ENCODE measurements at regions not wholly inside any gene's neighbourhood (a gene's known extent, or its start where the extent isn't known, plus 50 kb on each side); places are given as distances from the start of the nearest gene placed in this dataset.
A peak's percentile ranks its signal among the peaks of the same experiment; 100 is the strongest.

DNA sequence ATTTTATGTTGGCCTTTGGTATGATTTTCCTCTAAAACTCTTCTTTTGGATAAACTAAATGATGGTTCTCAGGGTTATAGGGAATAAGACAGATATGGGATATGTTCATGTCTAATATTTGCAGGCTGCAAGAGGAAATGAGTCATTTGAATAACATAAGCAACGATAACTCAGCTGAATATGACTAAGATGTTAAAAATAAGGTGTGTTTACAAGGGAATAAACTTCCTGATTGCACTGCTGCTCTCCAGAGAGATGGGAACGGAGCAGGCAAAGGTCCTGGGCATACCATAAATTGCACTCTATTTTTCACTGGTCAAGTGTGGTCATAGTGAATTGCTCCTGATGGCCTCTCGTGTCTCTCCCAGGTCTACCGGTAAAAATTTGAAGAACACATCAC, 666.2 kb downstream of the TOX3 start:
- Histone ChIP-seq H3K9me1 (ENCODE audit: insufficient read depth, low read length) (peaks cover 23% of the 10 kb centered on the region), H3K23ac (ENCODE audit: low read depth, low read length) (peak overlapping the region; percentile 99), H4K8ac (ENCODE audit: low read depth in 2 of 2, low read length in 2 of 2) (peak overlapping the region; percentile 95 to 99), H3K4me3 (ENCODE audit: insufficient read depth, low read depth, low read length) (no peak overlapping the region), H3K4me2 (ENCODE audit: low read depth, low read length) (peak overlapping the region; percentile 68; the same call in 1 of the 2 replicates), H3K18ac (ENCODE audit: low read depth, low read length) (peak overlapping the region; percentile 100; the same call in 1 of the 2 replicates), H3K79me1 (ENCODE audit: low read depth in 1 of 2, low read length in 2 of 2) (peaks cover 0 to 18% of the 10 kb centered on the region in 2 experiments; a peak in 1 of 4 replicates), H3K9me3 (ENCODE audit: control insufficient read depth, insufficient read depth, low read length) (no peaks in the 10 kb centered on the region), H3K27me3 (ENCODE audit: control insufficient read depth, insufficient read depth, low read length) (no peaks in the 10 kb centered on the region), H2BK20ac (ENCODE audit: low read depth, low read length) (peak overlapping the region; percentile 100), H2BK120ac (ENCODE audit: low read depth, low read length) (peak overlapping the region; percentile 100), H2AK9ac (replicated peaks; ENCODE audit: low read depth, low read length, poor library complexity) (no peak overlapping the region), H4K91ac (ENCODE audit: insufficient read depth, low read depth, low read length) (peak overlapping the region; percentile 99), H2BK5ac (ENCODE audit: low read depth, low read length, poor library complexity, severe bottlenecking) (peak overlapping the region; percentile 99), H3K4ac (ENCODE audit: low read depth, low read length) (peak overlapping the region; percentile 100; the same call in 1 of the 2 replicates), H3K14ac (replicated peaks; ENCODE audit: low read depth, low read length) (peak overlapping the region; percentile 100), H2AK5ac (ENCODE audit: low read depth, low read length) (peak overlapping the region; percentile 100), H2AFZ (replicated peaks; ENCODE audit: low read length, poor library complexity) (no peak overlapping the region), H2BK15ac (ENCODE audit: low read depth, low read length) (peak overlapping the region; percentile 100; the same call in 2 of the 3 replicates), H3K9ac (ENCODE audit: low read depth, low read length) (peak overlapping the region; percentile 76; the same call in 1 of the 2 replicates), H4K20me1 (ENCODE audit: insufficient read depth, low read length) (no peaks in the 10 kb centered on the region), H3K4me1 (ENCODE audit: control insufficient read depth, insufficient read depth, low read length) (peaks cover 38% of the 10 kb centered on the region), H4K5ac (ENCODE audit: low read depth, low read length) (peak overlapping the region; percentile 100; the same call in 1 of the 2 replicates), H3K27ac (ENCODE audit: insufficient read depth, low read length) (peak overlapping the region; percentile 100), H3K56ac (ENCODE audit: extremely low read depth, insufficient read depth, low read length) (peak overlapping the region; percentile 99), H3K36me3 (ENCODE audit: control insufficient read depth, insufficient read depth, low read length) (no peaks in the 10 kb centered on the region)
- DNase-seq (peak; percentile 98), ATAC-seq (ENCODE audit: low read depth) (peak; percentile 80)
- no CpG with 5 or more reads among the region's 4 CpGs for WGBS, 2 experiments (ENCODE audit: extremely low coverage in 2 of 2, insufficient read length in 1 of 2)
- dilution Hi-C loops (cut with HindIII; ENCODE audit: low sequenced_read_pairs, unreplicated experiment) (no loop called here), intact Hi-C loops (cut with micrococcal nuclease) (loop anchor here (5.0 kb wide), 2 partner anchors 87 to 733 kb away; no protein-coding TSS in a partner anchor), in situ Hi-C loops (cut with MboI; ENCODE audit: low sequenced_read_pairs) (loop anchor here (25.0 kb wide), 1 partner anchor 1182 kb away; the partner anchor contains the start of genes CHD9 and CHD9NB)
- ChIA-PET CTCF (interaction anchor here (0.7 to 1.0 kb wide), 3 partner anchors 8 to 736 kb away, joined by 3 read pairs; no protein-coding TSS in a partner anchor), POLR2A (ENCODE audit: unreplicated experiment) (interaction anchor here (0.6 to 0.9 kb wide), 2 partner anchors 19 to 1118 kb away, joined by 4 to 8 read pairs; no protein-coding TSS in a partner anchor)
- BruUV-seq (replicated peaks) = no TSS peak
- TF ChIP-seq MAFK (IDR thresholded peaks at IDR 0.05; ENCODE audit: low read depth, low read length) (no peak), BHLHE40 (IDR thresholded peaks at IDR 0.05; ENCODE audit: low read depth, low read length) (peak; percentile 62; the same call in 1 of the 2 replicates), CHD1 (IDR thresholded peaks at IDR 0.05; ENCODE audit: low read depth, low read length) (no peak), MAZ (IDR thresholded peaks at IDR 0.05; ENCODE audit: borderline replicate concordance, low read depth, low read length) (no peak), NFE2L2 (IDR thresholded peaks at IDR 0.05; ENCODE audit: low read depth, low read length) (peak; percentile 29; the same call in 1 of the 2 replicates), FOS (IDR thresholded peaks at IDR 0.05; ENCODE audit: low read depth, low read length) (peak; percentile 99), CEBPB (IDR thresholded peaks at IDR 0.05; ENCODE audit: low read depth, low read length) (peak; percentile 68; the same call in 1 of the 2 replicates), RCOR1 (IDR thresholded peaks at IDR 0.05; ENCODE audit: insufficient replicate concordance, low read length) (peak; percentile 56), POLR2A (IDR thresholded peaks at IDR 0.05; ENCODE audit: low read depth, low read length) (peak; percentile 40; the same call in 1 of the 2 replicates), RFX5 (IDR thresholded peaks at IDR 0.05; ENCODE audit: low read depth, low read length) (no peak)
- TF ChIP-seq, protein P1, sequence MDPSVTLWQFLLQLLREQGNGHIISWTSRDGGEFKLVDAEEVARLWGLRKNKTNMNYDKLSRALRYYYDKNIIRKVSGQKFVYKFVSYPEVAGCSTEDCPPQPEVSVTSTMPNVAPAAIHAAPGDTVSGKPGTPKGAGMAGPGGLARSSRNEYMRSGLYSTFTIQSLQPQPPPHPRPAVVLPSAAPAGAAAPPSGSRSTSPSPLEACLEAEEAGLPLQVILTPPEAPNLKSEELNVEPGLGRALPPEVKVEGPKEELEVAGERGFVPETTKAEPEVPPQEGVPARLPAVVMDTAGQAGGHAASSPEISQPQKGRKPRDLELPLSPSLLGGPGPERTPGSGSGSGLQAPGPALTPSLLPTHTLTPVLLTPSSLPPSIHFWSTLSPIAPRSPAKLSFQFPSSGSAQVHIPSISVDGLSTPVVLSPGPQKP (IDR thresholded peaks at IDR 0.05; ENCODE audit: borderline replicate concordance, low read depth, low read length) = no peak
- TF ChIP-seq, protein P2, sequence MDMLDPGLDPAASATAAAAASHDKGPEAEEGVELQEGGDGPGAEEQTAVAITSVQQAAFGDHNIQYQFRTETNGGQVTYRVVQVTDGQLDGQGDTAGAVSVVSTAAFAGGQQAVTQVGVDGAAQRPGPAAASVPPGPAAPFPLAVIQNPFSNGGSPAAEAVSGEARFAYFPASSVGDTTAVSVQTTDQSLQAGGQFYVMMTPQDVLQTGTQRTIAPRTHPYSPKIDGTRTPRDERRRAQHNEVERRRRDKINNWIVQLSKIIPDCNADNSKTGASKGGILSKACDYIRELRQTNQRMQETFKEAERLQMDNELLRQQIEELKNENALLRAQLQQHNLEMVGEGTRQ (IDR thresholded peaks at IDR 0.05; ENCODE audit: low read depth, low read length) = no peak

Measured in IMR-90 (cell line).